Activated CD4-positive, alpha-beta T cell treated with anti-CD3 and anti-CD28 coated beads, Interleukin-2, amount 50 U/mL, for 1 hour (primary cell): ENCODE measurements at regions not wholly inside any gene's neighbourhood (a gene's known extent, or its start where the extent isn't known, plus 50 kb on each side); places are given as distances from the start of the nearest gene placed in this dataset.

Source experiments
- DNase-seq: peaks from one replicate; pipeline ENCODE4 v3.0.0-alpha.2; 2020

DNA sequence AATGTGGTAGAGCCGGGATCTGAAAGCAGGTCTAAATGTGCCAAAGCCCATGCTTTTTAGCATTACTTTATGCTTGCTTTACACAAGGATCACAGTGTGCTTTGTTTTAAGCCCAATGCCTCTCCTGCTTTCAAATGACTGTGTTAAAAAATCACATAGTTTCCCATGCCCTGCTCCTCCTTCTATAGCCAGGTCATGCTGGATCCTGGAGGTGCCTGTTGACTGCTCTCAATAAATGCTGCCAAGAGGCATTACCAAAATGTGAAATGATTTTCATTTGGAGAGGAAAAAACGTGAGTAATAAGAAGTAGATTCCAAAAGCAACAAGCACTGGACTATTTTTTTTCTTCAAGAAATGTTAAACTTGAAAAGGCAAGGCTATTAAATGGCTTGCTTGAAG, 420.7 kb upstream of the USP24 start:
- no peak for DNase-seq

DNA sequence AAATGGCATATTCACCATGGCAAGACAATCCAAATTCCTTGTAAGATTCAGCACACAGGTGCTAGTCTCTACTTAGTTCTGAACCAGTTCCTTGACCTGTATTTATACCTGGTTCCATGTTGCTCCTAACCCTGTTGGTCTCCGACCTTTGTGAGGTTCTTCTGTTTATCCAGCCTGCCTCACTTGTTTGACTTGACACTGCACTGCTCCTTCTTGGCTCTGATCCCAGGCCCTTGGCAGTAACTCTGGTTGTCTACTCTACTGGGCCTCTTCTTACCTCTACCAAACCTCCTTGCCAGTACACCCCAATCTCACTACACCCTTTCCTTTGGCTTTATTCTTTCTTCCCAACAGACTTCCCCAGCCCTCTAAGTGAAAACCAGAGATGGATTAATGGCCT, 419.4 kb upstream of the USP24 start:
- no peak for DNase-seq

DNA sequence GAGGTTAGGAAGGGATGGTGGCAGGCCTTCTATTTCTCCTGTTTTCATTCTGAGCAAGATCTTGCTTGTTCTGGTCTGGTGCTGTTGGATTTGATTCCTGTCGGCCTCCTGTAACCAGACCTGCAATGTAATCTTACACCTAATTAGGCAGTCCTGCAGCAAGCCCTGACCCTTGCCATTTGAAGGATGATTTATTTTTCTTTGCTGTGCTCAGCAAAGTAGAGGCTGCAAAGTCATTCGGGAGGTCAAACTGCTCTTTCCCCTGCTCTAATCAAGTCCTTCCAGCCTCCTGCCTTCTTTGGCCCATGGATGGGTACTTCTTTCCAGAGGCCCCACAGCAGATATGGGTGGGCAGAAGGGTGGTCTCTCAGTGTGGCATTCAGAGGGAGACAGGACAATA, 417.7 kb upstream of the USP24 start:
- DNase-seq = no peak

DNA sequence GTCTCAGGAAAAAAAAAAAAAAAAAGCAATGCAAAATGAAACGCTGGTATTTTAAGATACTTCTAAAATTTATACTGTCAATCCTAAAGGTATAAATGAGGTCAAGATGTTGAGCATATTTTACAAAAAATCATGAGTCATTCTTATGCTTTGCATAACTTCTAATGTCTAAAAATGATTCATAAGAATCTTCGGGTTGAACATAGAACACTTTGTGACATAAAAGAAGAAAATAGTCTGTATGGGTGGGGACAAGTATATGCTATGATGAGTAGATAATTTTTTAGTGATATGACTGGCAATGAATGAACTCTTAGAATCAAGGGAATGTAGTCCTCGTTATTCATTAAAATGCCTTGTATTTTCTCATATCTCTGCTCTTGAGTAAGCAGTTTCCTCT, 416.9 kb upstream of the USP24 start:
- DNase-seq = no peak

DNA sequence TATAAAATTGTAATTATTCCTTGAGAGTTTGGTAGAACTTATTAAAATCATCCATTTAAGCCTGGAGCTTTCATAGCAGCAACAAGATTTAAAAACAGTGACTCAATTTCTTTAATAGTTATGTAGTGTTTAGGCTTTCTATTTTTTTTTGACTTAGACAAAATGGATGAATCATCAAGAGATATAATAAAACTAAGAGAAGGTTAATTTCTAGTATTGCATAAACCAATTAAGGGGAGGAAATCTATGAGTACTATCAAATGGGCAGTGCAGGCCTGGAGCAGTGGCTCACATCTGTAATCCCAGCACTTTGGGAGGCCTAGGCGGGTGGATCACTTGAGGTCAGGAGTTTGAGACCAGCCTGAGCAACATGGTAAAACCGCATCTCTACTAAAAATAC, 416.3 kb upstream of the USP24 start:
- no peak for DNase-seq

DNA sequence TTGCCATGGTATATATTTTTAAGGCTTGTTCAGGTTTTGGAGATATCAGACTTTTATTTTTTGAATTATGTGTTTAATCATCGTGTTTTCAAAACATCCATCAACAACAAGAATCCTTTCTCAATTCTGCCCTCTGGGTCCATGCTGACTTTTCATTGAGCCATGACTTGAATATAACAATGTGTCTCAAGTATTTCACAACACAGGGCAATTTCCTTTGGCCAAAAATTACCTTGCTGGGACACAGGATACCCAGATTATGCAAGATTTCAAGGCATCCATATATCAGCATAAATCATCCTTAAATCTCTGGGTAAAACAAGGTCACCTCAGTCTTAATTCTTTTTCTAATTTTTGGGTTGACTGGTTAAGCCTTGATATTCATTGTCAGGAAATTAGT, 411.2 kb upstream of the USP24 start:
- DNase-seq = no peak

DNA sequence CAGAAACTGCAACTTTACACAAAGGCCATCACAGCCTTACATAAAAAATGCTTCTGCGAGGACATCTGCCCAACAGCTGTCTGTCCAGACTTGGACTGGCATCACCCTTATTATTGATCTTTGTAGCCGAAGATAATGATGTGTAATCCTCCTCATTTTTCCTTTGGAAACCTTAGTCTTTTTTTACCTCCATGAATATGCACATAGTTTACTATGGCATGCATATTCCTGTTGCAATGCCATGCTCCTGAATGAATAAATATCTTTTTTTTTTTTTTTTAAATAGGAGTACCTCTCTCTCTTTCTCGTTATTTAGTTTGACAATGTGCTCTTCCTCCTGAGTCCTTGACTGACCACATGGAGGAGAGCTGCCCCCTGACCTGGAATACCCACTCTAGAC, 409.6 kb upstream of the USP24 start:
- DNase-seq = no peak

DNA sequence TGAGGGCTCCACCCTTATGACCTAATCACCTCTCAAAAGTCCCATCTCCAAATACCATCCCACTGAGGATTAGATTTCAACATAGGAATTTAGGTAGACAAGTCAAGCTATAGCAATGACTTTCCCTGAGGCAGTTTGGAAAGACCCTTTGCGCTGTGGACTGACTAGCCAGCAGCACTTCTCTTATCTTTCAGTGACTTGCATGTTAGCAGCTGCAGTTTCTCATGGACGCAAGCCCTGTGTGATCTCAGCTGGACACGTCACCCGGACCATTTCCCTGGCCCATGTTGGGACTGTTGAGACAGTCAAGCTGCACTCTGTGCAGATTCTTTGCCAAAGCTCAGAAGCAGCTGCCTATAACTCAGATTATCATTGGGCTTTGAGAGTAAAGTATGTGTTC, 408.1 kb upstream of the USP24 start:
- no peak for DNase-seq

DNA sequence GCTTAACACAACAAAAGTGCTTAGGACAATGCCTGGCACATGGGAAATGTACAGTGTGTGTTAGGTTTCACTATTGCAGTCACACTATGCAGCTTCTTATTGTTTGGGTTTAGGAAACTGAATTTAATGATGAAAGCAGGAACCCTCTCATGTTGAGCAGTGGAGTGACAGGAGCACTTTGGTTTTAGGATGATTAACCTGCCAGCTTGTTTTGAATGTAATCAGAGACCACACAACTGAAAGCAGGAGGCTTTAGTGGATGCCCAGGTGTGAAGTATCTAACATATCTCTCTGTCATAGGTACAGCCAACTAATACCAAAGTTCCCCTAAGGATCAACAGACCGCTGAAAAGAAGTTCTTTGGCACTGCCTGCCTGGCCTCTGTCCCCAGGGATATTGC, 406.9 kb upstream of the USP24 start:
- no peak for DNase-seq

DNA sequence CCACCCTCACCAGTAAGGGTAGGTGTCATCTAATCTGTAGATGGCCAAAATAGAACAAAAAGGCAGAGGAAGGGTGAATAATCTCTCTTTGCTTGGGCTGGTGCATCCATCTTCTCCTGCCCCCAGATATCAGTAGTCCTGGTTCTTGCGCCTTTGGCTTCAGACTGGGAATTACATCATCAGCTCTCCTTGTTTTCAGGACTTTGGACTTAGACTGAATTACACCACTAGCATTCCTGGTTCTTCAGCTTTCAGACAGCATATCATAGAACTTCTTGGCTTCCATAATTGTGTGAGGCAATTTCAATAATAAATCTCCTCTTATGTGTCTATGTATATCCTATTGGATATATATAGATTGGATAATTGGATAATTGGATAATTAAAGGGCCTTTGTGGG, 403.0 kb upstream of the USP24 start:
- no peak for DNase-seq

DNA sequence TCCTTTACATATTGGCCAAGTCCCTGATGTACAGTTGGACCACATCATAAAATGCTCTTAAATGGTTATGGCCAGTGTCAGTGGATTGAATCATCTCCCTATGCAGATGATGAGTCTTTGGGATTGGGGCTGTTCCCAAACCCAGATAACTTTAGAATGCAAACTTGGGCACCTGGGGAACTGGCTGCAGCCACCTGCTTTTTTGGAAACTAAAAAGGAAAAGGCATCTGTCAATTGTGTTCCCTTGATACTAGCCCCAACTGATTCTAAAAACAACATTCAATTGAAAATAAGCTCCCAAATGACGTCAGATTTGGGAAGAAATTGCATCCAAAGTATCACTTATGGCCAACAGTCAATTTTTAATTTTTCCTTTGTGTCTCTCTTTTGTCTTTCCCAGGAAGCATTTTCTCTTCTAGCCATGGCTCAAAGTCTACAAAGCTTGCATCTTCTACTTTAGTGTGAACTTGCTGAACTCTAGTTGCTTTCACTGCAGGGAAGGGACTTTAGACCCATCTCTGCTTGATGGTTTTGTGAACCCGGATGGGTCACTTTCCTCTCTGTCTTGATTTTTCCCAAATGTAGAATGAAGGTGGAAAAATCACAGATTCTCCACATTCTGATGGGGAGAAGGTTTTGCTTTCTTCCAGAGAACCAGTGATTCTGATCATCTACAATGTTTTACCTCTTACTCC, 402.3 kb upstream of the USP24 start:
- no peak for DNase-seq

DNA sequence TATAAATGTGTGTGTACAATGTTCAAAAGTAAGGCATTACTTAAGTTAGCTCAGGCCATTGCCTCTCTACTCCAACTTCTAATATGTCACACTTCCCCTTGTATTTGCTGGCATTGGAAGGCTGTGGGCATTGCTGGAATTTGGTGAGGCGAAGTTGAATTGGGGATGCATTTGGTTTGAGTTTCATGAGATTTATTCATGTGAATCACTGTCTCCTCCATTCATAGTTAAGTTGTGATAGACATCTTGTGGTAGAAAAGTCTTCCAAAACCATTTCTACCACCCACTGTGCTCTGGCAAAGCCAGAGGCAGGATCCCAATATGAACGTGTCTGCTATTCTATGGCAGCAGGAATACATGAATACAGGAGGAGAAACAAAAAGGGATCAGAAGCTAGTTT, 397.8 kb upstream of the USP24 start:
- DNase-seq = no peak

DNA sequence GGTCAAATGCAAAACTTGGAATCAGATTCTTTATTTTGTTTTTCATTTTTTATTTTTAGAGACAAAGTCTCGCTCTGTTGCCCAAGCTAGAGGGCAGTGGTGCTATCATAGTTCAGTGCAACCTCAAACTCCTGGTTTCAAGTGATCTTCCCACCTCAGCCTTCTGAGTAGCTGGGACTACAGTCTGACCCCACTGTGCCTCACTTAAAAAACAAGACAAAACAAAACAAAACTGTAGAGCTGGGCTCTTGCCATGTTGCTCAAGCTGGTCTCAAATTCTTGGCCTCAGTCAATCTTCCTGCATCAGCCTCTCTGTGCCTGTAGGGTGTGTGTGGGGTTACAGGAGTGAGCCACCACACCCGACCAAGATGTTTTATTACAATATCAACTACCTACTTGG, 396.0 kb upstream of the USP24 start:
- no peak for DNase-seq

DNA sequence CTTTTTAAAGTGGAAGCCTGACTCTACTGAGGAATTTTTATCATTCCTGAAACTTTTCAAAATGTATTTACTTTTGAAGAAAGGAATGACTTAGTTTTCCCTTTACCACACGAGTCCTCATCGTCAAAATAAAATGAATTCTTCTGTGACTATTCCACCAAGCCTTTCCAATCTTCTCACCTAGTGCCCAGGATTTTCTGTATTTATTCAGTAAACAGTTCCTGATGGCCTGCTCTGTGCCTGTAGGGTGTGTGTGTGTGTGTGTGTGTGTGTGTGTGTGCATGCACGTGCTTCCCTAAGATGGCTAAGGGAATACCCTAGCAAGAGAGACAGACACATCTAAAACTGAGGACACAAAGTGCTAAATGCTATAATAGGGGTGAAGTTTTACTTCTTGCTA, 395.0 kb upstream of the USP24 start:
- no peak for DNase-seq

DNA sequence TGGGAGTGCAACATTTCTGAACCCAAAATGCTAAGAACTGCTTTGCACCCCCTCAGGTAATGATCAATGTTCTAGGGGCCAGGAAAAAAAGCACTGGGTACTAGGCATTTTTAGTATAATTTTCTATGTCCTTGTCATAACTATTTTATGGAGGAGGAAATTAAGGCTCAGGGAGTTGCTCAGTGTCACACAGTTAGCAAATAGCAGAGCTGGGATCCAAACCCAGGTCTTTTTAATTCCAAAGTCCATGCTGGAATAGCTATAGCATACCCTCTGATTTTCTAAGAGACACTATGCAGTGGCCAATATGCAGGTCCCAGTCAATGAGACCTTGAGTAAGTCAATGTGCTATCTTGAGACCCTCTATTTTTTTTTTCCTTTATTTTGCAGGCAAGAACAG, 394.5 kb upstream of the USP24 start:
- DNase-seq = no peak

DNA sequence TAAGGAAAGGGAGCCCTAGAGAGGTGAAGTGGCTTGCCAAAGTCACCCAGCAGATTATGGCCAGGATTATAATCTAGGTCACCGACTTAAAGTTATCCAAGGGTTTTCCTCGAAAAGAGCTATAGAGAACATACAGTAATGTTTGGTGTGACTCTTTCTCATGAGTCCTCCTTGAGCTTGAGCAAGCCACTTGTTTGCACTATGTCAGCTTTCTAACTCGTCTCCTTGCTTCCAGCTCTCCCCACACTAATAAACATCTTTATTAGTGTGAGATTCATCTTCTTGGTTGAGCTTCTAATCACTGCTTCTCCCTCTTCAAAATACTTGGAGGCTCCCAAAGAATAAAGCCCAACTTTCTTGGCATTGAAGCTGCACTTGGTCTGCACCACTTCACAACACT, 390.0 kb upstream of the USP24 start:
- DNase-seq = no peak

DNA sequence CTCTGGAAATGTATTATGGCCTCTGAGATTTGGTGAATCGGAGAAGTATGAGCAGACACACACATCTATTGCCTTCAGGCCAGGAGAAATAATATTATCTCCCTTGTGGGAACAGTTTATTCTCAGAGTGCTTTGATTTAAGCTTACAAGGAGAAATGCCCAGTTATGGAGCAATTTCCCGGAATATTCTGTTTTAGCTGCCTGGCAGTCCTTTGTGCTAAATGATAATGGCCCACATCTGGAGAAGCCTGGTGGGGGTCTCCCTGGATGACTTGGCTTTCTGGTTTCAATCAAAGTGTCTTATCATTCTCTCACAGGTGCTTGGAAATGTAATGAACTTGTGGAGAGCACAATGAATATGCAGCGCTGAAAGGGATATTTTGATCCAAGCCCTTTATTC, 389.6 kb upstream of the USP24 start:
- DNase-seq = no peak

DNA sequence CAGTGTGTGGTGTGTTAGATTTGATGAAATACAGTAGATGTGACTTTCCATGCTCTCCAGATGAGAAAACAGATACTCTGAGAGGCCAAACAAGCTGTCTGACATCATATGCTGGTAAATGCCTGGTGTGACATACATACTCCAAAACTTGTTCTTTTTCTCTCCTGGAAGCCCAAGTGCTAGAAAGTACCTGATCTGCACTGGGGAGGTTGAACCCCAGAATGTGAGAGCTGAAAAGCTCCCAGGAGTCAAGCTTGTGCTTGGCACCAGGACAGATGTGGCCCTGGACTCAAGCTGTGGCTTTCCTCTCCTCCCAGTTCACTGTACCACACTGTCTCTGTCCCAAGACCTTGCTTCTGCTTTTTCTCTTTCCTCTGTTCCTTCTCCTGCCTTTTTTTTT, 389.0 kb upstream of the USP24 start:
- DNase-seq = no peak

DNA sequence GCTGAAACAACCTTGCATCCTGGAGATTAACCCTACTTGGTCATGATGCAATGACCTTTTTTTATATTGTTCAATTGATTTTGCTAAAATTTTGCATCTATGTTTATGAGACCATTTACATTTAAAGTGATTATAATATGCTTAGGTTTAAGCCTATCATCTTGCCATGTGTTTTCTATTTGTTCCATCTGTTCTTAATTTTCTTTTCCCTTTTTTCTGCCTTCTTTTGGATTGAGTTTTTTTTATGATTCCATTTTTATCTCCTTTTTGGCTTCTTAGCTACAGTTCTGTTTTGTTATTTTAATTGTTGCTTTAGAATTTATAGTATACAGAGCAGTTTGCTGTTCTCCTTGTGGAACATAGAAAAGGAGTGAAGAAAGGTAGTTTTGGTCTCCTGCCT, 385.1 kb upstream of the USP24 start:
- no peak for DNase-seq

DNA sequence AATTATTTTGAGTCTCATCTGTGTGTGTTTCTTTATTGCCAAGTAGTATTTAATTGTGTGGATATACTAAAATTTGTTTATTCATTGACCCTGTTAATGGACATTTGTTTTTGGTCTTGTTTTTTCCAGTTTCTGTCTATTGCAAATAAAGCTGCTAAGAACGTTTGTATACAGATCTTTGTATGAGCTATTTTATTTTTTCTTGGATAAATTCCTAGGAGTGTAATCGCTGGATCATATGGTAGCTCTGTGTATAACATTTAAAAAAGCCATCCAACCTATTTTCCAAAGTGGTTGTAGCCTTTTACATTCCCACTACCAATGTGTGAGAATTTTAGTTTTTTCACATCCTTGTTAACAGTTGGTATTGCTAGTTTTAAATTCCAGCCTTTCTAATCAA, 382.7 kb upstream of the USP24 start:
- DNase-seq = no peak

DNA sequence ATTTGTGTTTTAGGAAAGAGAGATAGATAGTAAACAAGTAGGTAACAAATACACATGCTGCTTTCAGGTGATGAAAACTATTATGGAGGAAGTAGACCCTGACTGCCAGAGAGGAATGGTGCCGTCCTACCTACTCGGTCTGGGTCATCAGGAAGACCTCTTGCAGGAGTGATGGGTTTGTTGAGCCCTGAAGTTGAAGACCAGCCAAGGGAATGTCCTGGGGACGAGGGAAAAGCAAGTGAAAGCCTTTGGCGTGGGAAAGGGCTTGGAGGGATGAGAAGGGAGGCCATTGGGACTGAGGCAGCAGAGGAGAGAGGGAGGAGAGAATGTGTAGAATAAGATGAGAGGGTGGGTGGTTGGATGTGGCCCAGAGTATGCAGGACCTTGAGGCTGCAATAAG, 379.5 kb upstream of the USP24 start:
- no peak for DNase-seq

DNA sequence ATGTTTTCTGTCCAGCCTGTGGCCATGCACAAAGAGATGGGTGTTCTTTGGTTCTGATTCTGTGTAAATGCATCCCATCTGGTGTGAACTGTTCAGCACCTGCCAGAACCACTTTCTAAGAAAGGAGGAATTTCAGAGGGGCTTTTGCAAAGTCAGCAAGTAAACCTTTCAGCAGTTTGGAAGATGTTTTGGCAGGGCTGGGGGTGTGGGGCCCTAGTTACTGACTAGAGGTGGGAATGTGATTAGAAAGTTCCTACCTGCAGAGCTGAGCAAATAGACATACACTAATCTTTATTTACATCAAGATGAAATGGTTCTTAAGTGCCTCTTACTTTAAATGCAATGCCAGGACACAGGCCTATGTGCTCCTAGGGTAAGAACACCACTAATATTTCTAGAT, 378.1 kb upstream of the USP24 start:
- no peak for DNase-seq

DNA sequence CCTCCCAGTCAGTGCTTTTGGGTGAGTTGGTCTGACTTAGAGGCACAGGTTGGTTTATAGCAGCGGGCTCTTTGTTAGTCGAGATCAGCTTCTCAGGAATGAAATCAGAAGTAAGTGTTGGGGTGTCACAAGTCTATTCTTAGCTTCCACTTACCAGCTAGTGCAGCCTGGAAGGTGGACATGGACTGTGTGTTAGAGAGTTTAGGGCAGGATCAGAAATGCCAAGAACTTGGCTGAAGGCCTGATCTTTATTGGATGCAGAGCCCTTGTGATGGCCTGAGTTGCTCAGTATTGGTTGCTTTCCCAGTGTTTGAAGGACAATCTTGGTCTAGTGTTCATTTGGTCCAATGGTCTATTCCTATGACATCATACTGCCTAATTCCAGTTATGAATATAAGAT, 377.0 kb upstream of the USP24 start:
- DNase-seq = no peak

DNA sequence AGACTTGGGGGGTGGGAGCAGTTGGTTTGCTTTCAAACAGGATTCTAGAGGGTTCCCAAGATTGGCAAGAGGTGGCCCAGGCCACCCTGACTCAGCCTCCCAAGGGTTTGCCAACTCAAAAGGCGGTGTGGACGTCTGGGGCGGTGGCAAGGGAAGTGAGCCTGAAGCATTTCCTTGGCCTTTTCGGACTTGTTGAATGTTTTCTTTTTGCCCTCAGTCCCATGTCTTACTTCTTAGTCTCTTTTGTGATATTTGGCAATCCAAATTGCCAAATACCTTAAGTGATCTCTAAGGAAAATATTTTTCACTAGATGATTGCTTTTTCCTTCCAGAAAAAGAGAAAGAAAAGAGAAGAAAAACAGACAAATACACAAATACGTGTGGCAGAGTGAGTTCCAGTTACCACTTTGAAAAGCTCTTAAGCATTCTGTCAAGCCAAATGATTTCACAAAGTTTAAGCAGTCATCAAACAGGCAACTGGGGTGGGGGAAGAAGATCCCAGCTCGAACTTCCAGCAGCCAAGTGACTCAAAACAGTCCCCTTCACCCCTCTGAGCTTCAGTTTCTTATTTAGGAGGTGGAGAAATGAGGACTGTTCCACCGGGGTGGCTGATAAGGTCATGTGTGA, 374.6 kb upstream of the USP24 start:
- no peak for DNase-seq

DNA sequence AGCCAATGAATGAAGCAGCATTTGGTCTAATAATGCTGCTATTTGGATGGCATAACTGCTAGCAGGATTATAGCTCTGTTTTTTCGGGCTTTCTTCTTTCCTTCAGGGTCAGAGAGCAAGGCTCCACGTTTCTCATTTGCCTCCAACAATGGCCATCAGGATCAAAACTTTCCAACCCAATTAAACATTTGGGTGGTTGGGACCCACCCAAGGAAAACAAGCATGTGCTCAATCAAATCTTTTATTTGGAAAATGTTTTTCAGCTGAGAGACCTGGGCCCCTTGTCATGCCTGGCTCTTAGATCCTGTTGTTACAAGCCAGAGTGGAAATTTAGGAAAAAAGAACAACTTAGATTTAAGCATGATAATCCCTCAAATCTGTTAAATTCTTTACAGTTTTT, 373.1 kb upstream of the USP24 start:
- DNase-seq = no peak
